GM12878 (cell line): ENCODE measurements at regions not wholly inside any gene's neighbourhood (a gene's known extent, or its start where the extent isn't known, plus 50 kb on each side); places are given as distances from the start of the nearest gene placed in this dataset.

Experiments
- ATAC-seq: fragments of 200-7000 bp; cut with Tn5 transposase; 3 replicates; pipeline ENCODE4 v1.9.1; 2020; ENCODE audit warnings: mild to moderate bottlenecking, moderate library complexity
- BruUV-seq: library from RNA; stranded (reverse); fragments of 400-500 nt; replicated peaks from 2 replicates; lab custom pipeline; 2021; lab: Mats Ljungman, UMichigan
- CTCF ChIA-PET: fragments of 300-600 bp; sonication (Branson Sonifier 250); formaldehyde crosslinking; extraction: SDS; loops from one replicate; lab custom pipeline; 2021; ENCODE audit warnings: inconsistent platforms; lab: Yijun Ruan, JAX
- POLR2A ChIA-PET: fragments of 350-600 bp; formaldehyde crosslinking; extraction: SDS; loops from one replicate; lab custom pipeline; 2021; ENCODE audit warnings: inconsistent platforms; lab: Charles Lee
- RAD21 ChIA-PET: fragments of 300-600 bp; sonication (Branson Sonifier 250); formaldehyde crosslinking; loops from one replicate; lab custom pipeline; 2023; ENCODE audit warnings: antibody characterized with exemption; ENCODE audit not compliant: unreplicated experiment; lab: Charles Lee
- SMC1A ChIA-PET: fragments of 300-600 bp; sonication (Branson Sonifier 250); formaldehyde crosslinking; loops from one replicate; lab custom pipeline; 2023; ENCODE audit not compliant: unreplicated experiment, uncharacterized antibody; lab: Charles Lee
- DNase-seq: peaks from one replicate; pipeline ENCODE4 v3.0.0-alpha.2; 2011; ENCODE audit warnings: low read depth, low spot score
- FAIRE-seq: peaks from 3 replicates; lab custom pipeline; 2011; peaks lifted over from hg19 to GRCh38; lab: Jason Lieb, UNC
- H2AFZ ChIP-seq: 2 replicates; pipeline ENCODE4 v1.6.0; 2011; ENCODE audit warnings: low read depth, low read length, control low read depth; ENCODE audit not compliant: control insufficient read depth
- H3K27ac ChIP-seq: 2 replicates; pipeline ENCODE4 v1.5.1; 2011; ENCODE audit warnings: control low read depth; ENCODE audit not compliant: control insufficient read depth, insufficient read depth
- H3K27me3 ChIP-seq, 2 experiments: replicated peaks in 1 of 2; 2 replicates each; pipeline versions ENCODE4 v1.6.0 to v1.6.1; 2011; ENCODE audit warnings: low read length in 1 of 2; ENCODE audit not compliant: control insufficient read depth in 2 of 2, insufficient read depth in 2 of 2
- H3K36me3 ChIP-seq, 2 experiments: 2 replicates each; pipeline ENCODE4 v1.5.1; 2011; ENCODE audit warnings: low read length in 1 of 2; ENCODE audit not compliant: control insufficient read depth in 2 of 2, insufficient read depth in 2 of 2
- H3K4me1 ChIP-seq: 2 replicates; pipeline ENCODE4 v1.6.1; 2011; ENCODE audit warnings: mild to moderate bottlenecking, low read length, moderate library complexity, mixed read lengths; ENCODE audit not compliant: control insufficient read depth, insufficient read depth
- H3K4me2 ChIP-seq: 2 replicates; pipeline ENCODE4 v1.6.0; 2011; ENCODE audit warnings: control low read depth; ENCODE audit not compliant: control insufficient read depth, insufficient read depth
- H3K4me3 ChIP-seq: fragments of 200-600 bp; sonication (generic); 2 replicates; pipeline ENCODE4 v1.5.1; 2016
- H3K79me2 ChIP-seq: 2 replicates; pipeline ENCODE4 v1.6.0; 2011; ENCODE audit warnings: low read length; ENCODE audit not compliant: control insufficient read depth, insufficient read depth
- H3K9ac ChIP-seq: 2 replicates; pipeline ENCODE4 v1.8.0; 2011; ENCODE audit warnings: low read length, control low read depth, mixed read lengths; ENCODE audit not compliant: control insufficient read depth, insufficient read depth
- H3K9me3 ChIP-seq: replicated peaks from 3 replicates; pipeline ENCODE4 v1.5.1; 2011; ENCODE audit warnings: mild to moderate bottlenecking, low read length; ENCODE audit not compliant: control insufficient read depth, insufficient read depth
- H4K20me1 ChIP-seq: 2 replicates; pipeline ENCODE4 v1.6.0; 2011; ENCODE audit not compliant: control insufficient read depth, insufficient read depth
- BHLHE40 ChIP-seq, 2 experiments: fragments of 450-650 bp in 1 of 2; IDR thresholded peaks; 2 replicates each; pipeline ENCODE4 v1.6.1; 2011 to 2017; ENCODE audit warnings: low read depth in 2 of 2, borderline replicate concordance in 1 of 2, improper control_type of control experiment in 1 of 2, low read length in 1 of 2, mild to moderate bottlenecking in 1 of 2
- BRCA1 ChIP-seq: IDR thresholded peaks from 2 replicates; pipeline ENCODE4 v1.6.1; 2011; ENCODE audit warnings: low read depth, low read length, improper control_type of control experiment
- CBX3 ChIP-seq: fragments of 200-600 bp; sonication (generic); IDR thresholded peaks from 2 replicates; pipeline ENCODE4 v1.6.1; 2016; ENCODE audit warnings: low read depth, borderline replicate concordance
- CBX5 ChIP-seq: sonication (generic); IDR thresholded peaks from 2 replicates; pipeline ENCODE4 v1.6.1; 2016; ENCODE audit warnings: low read depth, moderate library complexity, mild to moderate bottlenecking, inconsistent platforms
- E2F8 ChIP-seq: fragments of 450-650 bp; IDR thresholded peaks from 2 replicates; pipeline ENCODE4 v1.6.1; 2018; ENCODE audit warnings: mild to moderate bottlenecking, low read depth, moderate library complexity; ENCODE audit not compliant: partially characterized antibody
- EGR1 ChIP-seq, 2 experiments: IDR thresholded peaks; 1 replicate in 1 of 2; 2 replicates in 1 of 2; pipeline ENCODE4 v1.6.1; 2011 to 2012; ENCODE audit warnings: low read depth in 2 of 2, low read length in 2 of 2, borderline replicate concordance in 1 of 2, mild to moderate bottlenecking in 1 of 2, moderate library complexity in 1 of 2
- ETV6 ChIP-seq, 2 experiments: fragments of 450-650 bp in 1 of 2; IDR thresholded peaks in 1 of 2; conservative IDR thresholded peaks in 1 of 2; 2 replicates each; pipeline ENCODE4 v1.6.1; 2014; ENCODE audit warnings: antibody characterized with exemption in 1 of 2, borderline replicate concordance in 1 of 2, low read depth in 1 of 2, mild to moderate bottlenecking in 1 of 2, moderate library complexity in 1 of 2
- EZH2 ChIP-seq: IDR thresholded peaks from 2 replicates; pipeline ENCODE4 v1.6.1; 2012; ENCODE audit warnings: low read depth, mild to moderate bottlenecking, control low read depth, inconsistent platforms, low read length, borderline replicate concordance; ENCODE audit not compliant: control insufficient read depth
- FOS ChIP-seq: IDR thresholded peaks from 3 replicates; pipeline ENCODE4 v1.6.1; 2011; ENCODE audit warnings: borderline replicate concordance; ENCODE audit not compliant: insufficient read length; ENCODE audit errors: extremely low read depth
- FOXK2 ChIP-seq: fragments of 450-650 bp; IDR thresholded peaks from 2 replicates; pipeline ENCODE4 v1.6.1; 2017; ENCODE audit warnings: mild to moderate bottlenecking, moderate library complexity
- GABPA ChIP-seq: IDR thresholded peaks from 2 replicates; pipeline ENCODE4 v1.6.1; 2014; ENCODE audit warnings: antibody characterized with exemption, low read depth, mild to moderate bottlenecking, inconsistent platforms
- GATAD2B ChIP-seq: fragments of 450-650 bp; conservative IDR thresholded peaks from 2 replicates; pipeline ENCODE4 v1.6.1; 2017; ENCODE audit warnings: low read depth, mild to moderate bottlenecking, moderate library complexity
- HDAC6 ChIP-seq: fragments of 200-600 bp; sonication (generic); IDR thresholded peaks from one replicate; pipeline ENCODE4 v1.8.0; 2017; ENCODE audit warnings: antibody characterized with exemption; ENCODE audit not compliant: unreplicated experiment
- HDGF ChIP-seq: fragments of 450-650 bp; IDR thresholded peaks from 2 replicates; pipeline ENCODE4 v1.6.1; 2016; ENCODE audit warnings: antibody characterized with exemption
- NR2F1 ChIP-seq: fragments of 450-650 bp; conservative IDR thresholded peaks from 2 replicates; pipeline ENCODE4 v1.6.1; 2017; ENCODE audit warnings: mild to moderate bottlenecking
- SMC3 ChIP-seq: IDR thresholded peaks from 2 replicates; pipeline ENCODE4 v1.6.1; 2011; ENCODE audit warnings: low read length, improper control_type of control experiment, borderline replicate concordance
- SPI1 ChIP-seq: IDR thresholded peaks from 2 replicates; pipeline ENCODE4 v1.6.1; 2011; ENCODE audit warnings: low read depth, mild to moderate bottlenecking, low read length, moderate library complexity, borderline replicate concordance; ENCODE audit not compliant: insufficient read depth
- STAT3 ChIP-seq: IDR thresholded peaks from 2 replicates; pipeline ENCODE4 v1.6.1; 2011; ENCODE audit warnings: low read depth, low read length, improper control_type of control experiment
- TCF7 ChIP-seq: IDR thresholded peaks from 2 replicates; pipeline ENCODE4 v1.6.1; 2014; ENCODE audit warnings: antibody characterized with exemption, borderline replicate concordance
- WRNIP1 ChIP-seq: IDR thresholded peaks from 2 replicates; pipeline ENCODE4 v1.6.1; 2011; ENCODE audit warnings: low read depth, low read length, improper control_type of control experiment, borderline replicate concordance
- ZNF207 ChIP-seq: fragments of 450-650 bp; IDR thresholded peaks from 2 replicates; pipeline ENCODE4 v1.6.1; 2014; ENCODE audit warnings: antibody characterized with exemption, mild to moderate bottlenecking, borderline replicate concordance
- ZNF622 ChIP-seq: fragments of 450-650 bp; IDR thresholded peaks from 2 replicates; pipeline ENCODE4 v1.6.1; 2017; ENCODE audit warnings: mild to moderate bottlenecking, inconsistent platforms
- ZZZ3 ChIP-seq: IDR thresholded peaks from 2 replicates; pipeline ENCODE4 v1.6.1; 2011; ENCODE audit warnings: low read depth; ENCODE audit not compliant: control insufficient read depth, insufficient read length
- WGBS: methylation state at CpG from one replicate; pipeline ENCODE4 v1.1.6; 2016; ENCODE audit warnings: low lambda C conversion rate; ENCODE audit not compliant: insufficient replicate concordance, insufficient coverage; ENCODE audit errors: missing lambda C conversion rate; 5-methylcytosine and 5-hydroxymethylcytosine counted together
- in situ Hi-C: fragments of 300-500 bp; cut with MboI; formaldehyde crosslinking; loops from 9 replicates; pipeline ENCODE4 v1.14.3; 2018; ENCODE audit warnings: mixed read lengths
- intact Hi-C: fragments of 100-400 bp; cut with micrococcal nuclease; formaldehyde crosslinking; loops from one replicate; pipeline ENCODE4 v1.14.2; 2022; ENCODE audit not compliant: unreplicated experiment

- no peak for FAIRE-seq
- Histone ChIP-seq H3K4me2 (no peak overlapping the region), H3K4me1 (0 out of 2 replicates have a peak, but pooled peaks cover 3% of the 10 kb centered on the region), H2AFZ (no peak overlapping the region), H3K79me2 (no peaks in the 10 kb centered on the region), H4K20me1 (no peaks in the 10 kb centered on the region), H3K36me3 (no peaks in the 10 kb centered on the region), H3K27ac (no peak overlapping the region), H3K9ac (no peak overlapping the region), H3K27me3 (peaks cover 5 to 10% of the 10 kb centered on the region in 2 experiments; a peak in 3 of 4 replicates), H3K9me3 (no peaks in the 10 kb centered on the region), H3K4me3 (no peak overlapping the region)
- POLR2A ChIA-PET, result no interaction called here
- ATAC-seq, result peak; percentile 33; the same call in 2 of the 3 replicates
- RAD21 ChIA-PET, result no interaction called here
- SMC1A ChIA-PET, result no interaction called here
- 17% methylated on average over 9 of the region's 9 CpGs for WGBS
- BruUV-seq, result no TSS peak
- DNase-seq, result no peak
- CTCF ChIA-PET, result interaction anchor here (0.7 kb wide), 1 partner anchor 35 kb away, joined by 3 read pairs; no protein-coding TSS in a partner anchor
- intact Hi-C loops, result no loop called here
- in situ Hi-C loops, result no loop called here
- TF ChIP-seq CBX3, result no peak
- no peak for TF ChIP-seq ZZZ3
- TF ChIP-seq WRNIP1, result no peak
- no peak for TF ChIP-seq CBX5
- TF ChIP-seq FOS, result no peak
- TF ChIP-seq ZNF207, result no peak
- no peak for TF ChIP-seq TCF7
- peak in 1 of 2 experiments; percentile 51; a peak in 2 of 4 replicates for TF ChIP-seq ETV6 (conservative IDR thresholded peaks at IDR 0.05 in 1 of 2, IDR thresholded peaks at IDR 0.05 in 1 of 2; ENCODE audit: borderline replicate concordance in 1 of 2, low read depth in 1 of 2)
- TF ChIP-seq SPI1, result peak; percentile 52; the same call in 1 of the 2 replicates
- TF ChIP-seq EGR1 (IDR thresholded peaks at IDR 0.05; ENCODE audit: borderline replicate concordance in 1 of 2, low read depth in 2 of 2, low read length in 2 of 2), result no peak
- no peak for TF ChIP-seq HDAC6
- no peak for TF ChIP-seq GABPA
- no peak for TF ChIP-seq EZH2
- TF ChIP-seq BHLHE40 (IDR thresholded peaks at IDR 0.05; ENCODE audit: borderline replicate concordance in 1 of 2, low read depth in 2 of 2, low read length in 1 of 2), result peak in 1 of 2 experiments; percentile 41; a peak in 1 of 4 replicates
- no peak for TF ChIP-seq SMC3
- no peak for TF ChIP-seq BRCA1
- TF ChIP-seq FOXK2, result no peak
- no peak for TF ChIP-seq HDGF
- no peak for TF ChIP-seq E2F8
- no peak for TF ChIP-seq GATAD2B
- no peak for TF ChIP-seq STAT3
- no peak for TF ChIP-seq ZNF622
- TF ChIP-seq NR2F1, result no peak
These were observed 127.4 kb upstream of the PRMT8 start for GRCh38 chr12:3363608-3364007.
